Fibroblast of lung (primary cell): ENCODE measurements at regions not wholly inside any gene's neighbourhood (a gene's known extent, or its start where the extent isn't known, plus 50 kb on each side); places are given as distances from the start of the nearest gene placed in this dataset.

Experiments
- DNase-seq, 2 donors: peaks; one replicate each; pipeline versions ENCODE4 v3.0.0 to v3.0.0-alpha.2; 2010; ENCODE audit warnings: low read depth in 2 of 2
- H2AFZ ChIP-seq: 2 replicates; pipeline ENCODE4 v1.5.1; 2012; ENCODE audit warnings: low read length, control low read depth, inconsistent platforms
- H3K27ac ChIP-seq: 2 replicates; pipeline ENCODE4 v1.5.1; 2011; ENCODE audit warnings: low read length, control low read depth; ENCODE audit not compliant: insufficient read depth
- H3K27me3 ChIP-seq: 2 replicates; pipeline ENCODE4 v1.5.1; 2011; ENCODE audit warnings: mild to moderate bottlenecking, low read length; ENCODE audit not compliant: control insufficient read depth, insufficient read depth
- H3K36me3 ChIP-seq: 2 replicates; pipeline ENCODE4 v1.5.1; 2011; ENCODE audit warnings: low read length; ENCODE audit not compliant: control insufficient read depth, insufficient read depth
- H3K4me1 ChIP-seq: 2 replicates; pipeline ENCODE4 v1.5.1; 2011; ENCODE audit warnings: low read length; ENCODE audit not compliant: control insufficient read depth, insufficient read depth; ENCODE audit errors: extremely low read depth
- H3K4me2 ChIP-seq: 2 replicates; pipeline ENCODE4 v1.5.1; 2011; ENCODE audit warnings: low read length, control low read depth; ENCODE audit not compliant: insufficient read depth; ENCODE audit errors: extremely low read depth
- H3K4me3 ChIP-seq, 4 experiments: fragments of 200-600 bp in 1 of 4; sonication (generic) in 1 of 4; replicated peaks in 1 of 4; 2 replicates each; pipeline ENCODE4 v1.5.1; 2011 to 2016; ENCODE audit warnings: low read length in 4 of 4, low read depth in 3 of 4, mild to moderate bottlenecking in 3 of 4, control low read depth in 2 of 4, inconsistent platforms in 1 of 4, mixed read lengths in 1 of 4; ENCODE audit not compliant: insufficient read depth in 1 of 4; ENCODE audit errors: control extremely low read depth in 1 of 4
- H3K79me2 ChIP-seq: 2 replicates; pipeline ENCODE4 v1.5.1; 2012; ENCODE audit warnings: mild to moderate bottlenecking, low read length, inconsistent platforms; ENCODE audit not compliant: control insufficient read depth, insufficient read depth
- H3K9ac ChIP-seq: 2 replicates; pipeline ENCODE4 v1.5.1; 2011; ENCODE audit warnings: mild to moderate bottlenecking, low read length, control low read depth; ENCODE audit not compliant: insufficient read depth
- H3K9me3 ChIP-seq: 2 replicates; pipeline ENCODE4 v1.5.1; 2012; ENCODE audit warnings: low read depth, low read length; ENCODE audit not compliant: control insufficient read depth, insufficient read depth
- H4K20me1 ChIP-seq: 2 replicates; pipeline ENCODE4 v1.5.1; 2011; ENCODE audit warnings: low read length; ENCODE audit not compliant: control insufficient read depth, insufficient read depth; ENCODE audit errors: extremely low read depth
- CTCF ChIP-seq, 2 donors: IDR thresholded peaks in 1 of 2; conservative IDR thresholded peaks in 1 of 2; 1 replicate in 1 of 2; 2 replicates in 1 of 2; pipeline ENCODE4 v1.5.1; 2011 to 2012; ENCODE audit warnings: low read length in 2 of 2, control low read depth in 1 of 2, inconsistent platforms in 1 of 2, low read depth in 1 of 2, mild to moderate bottlenecking in 1 of 2
- EZH2 ChIP-seq: IDR thresholded peaks from 2 replicates; pipeline ENCODE4 v1.5.1; 2012; ENCODE audit warnings: low read length, control low read depth, mild to moderate bottlenecking; ENCODE audit errors: missing control alignments

GRCh38 chr2:52697690-52698089 is 1069.9 kb upstream of the CHAC2 start:
- no peaks in the 10 kb centered on the region for H4K20me1 ChIP-seq
- H3K9ac ChIP-seq, result no peak overlapping the region
- H3K4me1 ChIP-seq, result no peaks in the 10 kb centered on the region
- H3K36me3 ChIP-seq, result no peaks in the 10 kb centered on the region
- H3K27me3 ChIP-seq, result no peaks in the 10 kb centered on the region
- H3K79me2 ChIP-seq, result no peaks in the 10 kb centered on the region
- DNase-seq, result no peak
- TF ChIP-seq EZH2 (no peak), CTCF (conservative IDR thresholded peaks at IDR 0.05 in 1 of 2, IDR thresholded peaks at IDR 0.05 in 1 of 2; ENCODE audit: low read depth in 1 of 2, low read length in 2 of 2) (no peak)
- H3K4me3 ChIP-seq, result no peak overlapping the region
- no peak overlapping the region for H3K4me2 ChIP-seq
- H3K9me3 ChIP-seq, result no peaks in the 10 kb centered on the region
- no peak overlapping the region for H3K27ac ChIP-seq
- no peak overlapping the region for H2AFZ ChIP-seq

- no peak for TF ChIP-seq CTCF (conservative IDR thresholded peaks at IDR 0.05 in 1 of 2, IDR thresholded peaks at IDR 0.05 in 1 of 2; ENCODE audit: low read depth in 1 of 2, low read length in 2 of 2)
- no peak for TF ChIP-seq EZH2
- H3K4me1 ChIP-seq, result no peaks in the 10 kb centered on the region
- H3K9ac ChIP-seq, result no peak overlapping the region
- no peaks in the 10 kb centered on the region for H3K79me2 ChIP-seq
- no peak overlapping the region for H3K4me2 ChIP-seq
- H3K27me3 ChIP-seq, result no peaks in the 10 kb centered on the region
- no peaks in the 10 kb centered on the region for H3K36me3 ChIP-seq
- H3K27ac ChIP-seq, result no peak overlapping the region
- no peak overlapping the region for H3K4me3 ChIP-seq
- no peaks in the 10 kb centered on the region for H4K20me1 ChIP-seq
- no peaks in the 10 kb centered on the region for H3K9me3 ChIP-seq
- H2AFZ ChIP-seq, result no peak overlapping the region
- peak; percentile 43 to 66 for DNase-seq
Measured at GRCh38 chr2:52695731-52696130, 1071.9 kb upstream of the CHAC2 start.

GRCh38 chr2:52686935-52687334 is 1080.7 kb upstream of the CHAC2 start:
- Histone ChIP-seq H3K27me3 (no peaks in the 10 kb centered on the region), H4K20me1 (no peaks in the 10 kb centered on the region), H3K27ac (no peak overlapping the region), H3K79me2 (no peaks in the 10 kb centered on the region), H2AFZ (no peak overlapping the region), H3K4me1 (no peaks in the 10 kb centered on the region), H3K4me2 (no peak overlapping the region), H3K9ac (no peak overlapping the region), H3K36me3 (no peaks in the 10 kb centered on the region), H3K4me3 (no peak overlapping the region), H3K9me3 (no peaks in the 10 kb centered on the region)
- TF ChIP-seq EZH2 (no peak), CTCF (conservative IDR thresholded peaks at IDR 0.05 in 1 of 2, IDR thresholded peaks at IDR 0.05 in 1 of 2; ENCODE audit: low read depth in 1 of 2, low read length in 2 of 2) (no peak)
- DNase-seq, result peak; percentile 25 to 64
